IMR-90 (cell line): ENCODE measurements at regions not wholly inside any gene's neighbourhood (a gene's known extent, or its start where the extent isn't known, plus 50 kb on each side); places are given as distances from the start of the nearest gene placed in this dataset.

Source experiments
- ATAC-seq: fragments of 200-7000 bp; cut with Tn5 transposase; 2 replicates; pipeline ENCODE4 v1.9.1; 2020; ENCODE audit warnings: low read depth, mild to moderate bottlenecking, moderate library complexity
- BruUV-seq: library from RNA; stranded (reverse); fragments of 400-500 nt; replicated peaks from 2 replicates; lab custom pipeline; 2021; lab: Mats Ljungman, UMichigan
- CTCF ChIA-PET: fragments of 300-600 bp; formaldehyde crosslinking; extraction: SDS; loops from one replicate; lab custom pipeline; 2021; ENCODE audit warnings: antibody characterized with exemption; lab: Yijun Ruan, JAX
- POLR2A ChIA-PET: fragments of 300-600 bp; sonication (Branson Sonifier 250); formaldehyde crosslinking; loops from one replicate; lab custom pipeline; 2022; ENCODE audit warnings: antibody characterized with exemption; ENCODE audit not compliant: unreplicated experiment; lab: Charles Lee
- DNase-seq: peaks from one replicate; pipeline ENCODE4 v3.0.0; 2013
- H2AFZ ChIP-seq: replicated peaks from 2 replicates; pipeline ENCODE3; 2013; ENCODE audit warnings: low read length, mild to moderate bottlenecking; ENCODE audit not compliant: poor library complexity
- H2AK5ac ChIP-seq: 2 replicates; pipeline ENCODE4 v1.6.1; 2013; ENCODE audit warnings: low read depth, low read length, inconsistent platforms
- H2AK9ac ChIP-seq: replicated peaks from 2 replicates; pipeline ENCODE3; 2013; ENCODE audit warnings: mild to moderate bottlenecking, low read depth, low read length, moderate library complexity; ENCODE audit not compliant: poor library complexity
- H2BK120ac ChIP-seq: 2 replicates; pipeline ENCODE4 v1.6.1; 2013; ENCODE audit warnings: low read depth, low read length, inconsistent platforms
- H2BK15ac ChIP-seq: 3 replicates; pipeline ENCODE4 v1.6.1; 2013; ENCODE audit warnings: low read depth, low read length, inconsistent platforms
- H2BK20ac ChIP-seq: 2 replicates; pipeline ENCODE4 v1.6.1; 2013; ENCODE audit warnings: low read depth, mild to moderate bottlenecking, inconsistent platforms, low read length, moderate library complexity
- H2BK5ac ChIP-seq: 2 replicates; pipeline ENCODE4 v1.6.1; 2013; ENCODE audit warnings: mild to moderate bottlenecking, low read depth, low read length, inconsistent platforms; ENCODE audit not compliant: poor library complexity, severe bottlenecking
- H3K14ac ChIP-seq: replicated peaks from 2 replicates; pipeline ENCODE4 v1.6.1; 2013; ENCODE audit warnings: low read depth, low read length, inconsistent platforms
- H3K18ac ChIP-seq: 2 replicates; pipeline ENCODE4 v1.6.1; 2013; ENCODE audit warnings: low read depth, low read length, control low read depth
- H3K23ac ChIP-seq: 2 replicates; pipeline ENCODE4 v1.6.1; 2013; ENCODE audit warnings: low read depth, low read length, inconsistent platforms
- H3K27ac ChIP-seq: 2 replicates; pipeline ENCODE4 v1.5.1; 2013; ENCODE audit warnings: mild to moderate bottlenecking, control low read depth, low read length; ENCODE audit not compliant: insufficient read depth
- H3K27me3 ChIP-seq: 2 replicates; pipeline ENCODE4 v1.6.1; 2013; ENCODE audit warnings: low read length; ENCODE audit not compliant: control insufficient read depth, insufficient read depth
- H3K36me3 ChIP-seq: 2 replicates; pipeline ENCODE4 v1.6.1; 2013; ENCODE audit warnings: low read length, mixed read lengths; ENCODE audit not compliant: control insufficient read depth, insufficient read depth
- H3K4ac ChIP-seq: 2 replicates; pipeline ENCODE4 v1.6.1; 2013; ENCODE audit warnings: low read depth, low read length, inconsistent platforms
- H3K4me1 ChIP-seq: 2 replicates; pipeline ENCODE4 v1.6.1; 2013; ENCODE audit warnings: low read length, mixed read lengths; ENCODE audit not compliant: control insufficient read depth, insufficient read depth
- H3K4me2 ChIP-seq: 2 replicates; pipeline ENCODE4 v1.6.1; 2013; ENCODE audit warnings: low read depth, mild to moderate bottlenecking, control low read depth, low read length, moderate library complexity
- H3K4me3 ChIP-seq: 2 replicates; pipeline ENCODE4 v1.5.1; 2013; ENCODE audit warnings: low read depth, mild to moderate bottlenecking, control low read depth, low read length, moderate library complexity; ENCODE audit not compliant: insufficient read depth
- H3K56ac ChIP-seq: 2 replicates; pipeline ENCODE4 v1.6.1; 2013; ENCODE audit warnings: low read length, inconsistent platforms; ENCODE audit not compliant: insufficient read depth; ENCODE audit errors: extremely low read depth
- H3K79me1 ChIP-seq, 2 experiments: 2 replicates each; pipeline ENCODE4 v1.6.1; 2013; ENCODE audit warnings: low read length in 2 of 2, inconsistent platforms in 1 of 2, low read depth in 1 of 2
- H3K9ac ChIP-seq: 2 replicates; pipeline ENCODE4 v1.6.1; 2013; ENCODE audit warnings: low read depth, low read length, control low read depth
- H3K9me1 ChIP-seq: 2 replicates; pipeline ENCODE4 v1.6.1; 2013; ENCODE audit warnings: low read length, inconsistent platforms; ENCODE audit not compliant: insufficient read depth
- H3K9me3 ChIP-seq: 2 replicates; pipeline ENCODE4 v1.6.1; 2013; ENCODE audit warnings: low read length; ENCODE audit not compliant: control insufficient read depth, insufficient read depth
- H4K20me1 ChIP-seq: 2 replicates; pipeline ENCODE4 v1.6.1; 2013; ENCODE audit warnings: low read length, inconsistent platforms; ENCODE audit not compliant: insufficient read depth
- H4K5ac ChIP-seq: 2 replicates; pipeline ENCODE4 v1.6.1; 2013; ENCODE audit warnings: mild to moderate bottlenecking, low read depth, low read length, control low read depth
- H4K8ac ChIP-seq, 2 experiments: 2 replicates each; pipeline ENCODE4 v1.6.1; 2013; ENCODE audit warnings: low read depth in 2 of 2, low read length in 2 of 2, control low read depth in 1 of 2, inconsistent platforms in 1 of 2
- H4K91ac ChIP-seq: 2 replicates; pipeline ENCODE4 v1.6.1; 2013; ENCODE audit warnings: low read depth, low read length, inconsistent platforms; ENCODE audit not compliant: insufficient read depth
- CHD1 ChIP-seq: IDR thresholded peaks from 2 replicates; pipeline ENCODE4 v1.6.1; 2012; ENCODE audit warnings: low read depth, low read length, improper control_type of control experiment
- POLR2A ChIP-seq: IDR thresholded peaks from 2 replicates; pipeline ENCODE4 v1.6.1; 2012; ENCODE audit warnings: mild to moderate bottlenecking, low read depth, low read length
- RCOR1 ChIP-seq: IDR thresholded peaks from 2 replicates; pipeline ENCODE4 v1.6.1; 2012; ENCODE audit warnings: mild to moderate bottlenecking, low read length, improper control_type of control experiment; ENCODE audit not compliant: insufficient replicate concordance
- dilution Hi-C: fragments of 300-500 bp; cut with HindIII; formaldehyde crosslinking; loops from one replicate; pipeline ENCODE4 v1.14.3; 2018; ENCODE audit warnings: low sequenced_read_pairs; ENCODE audit not compliant: unreplicated experiment
- in situ Hi-C: fragments of 300-500 bp; cut with MboI; formaldehyde crosslinking; loops from 3 replicates; pipeline ENCODE4 v1.14.3; 2019; ENCODE audit warnings: low sequenced_read_pairs, inconsistent platforms, mixed read lengths
- intact Hi-C: fragments of 100-400 bp; cut with micrococcal nuclease; formaldehyde crosslinking; loops from 2 replicates; pipeline ENCODE4 v1.10.0; 2022

DNA sequence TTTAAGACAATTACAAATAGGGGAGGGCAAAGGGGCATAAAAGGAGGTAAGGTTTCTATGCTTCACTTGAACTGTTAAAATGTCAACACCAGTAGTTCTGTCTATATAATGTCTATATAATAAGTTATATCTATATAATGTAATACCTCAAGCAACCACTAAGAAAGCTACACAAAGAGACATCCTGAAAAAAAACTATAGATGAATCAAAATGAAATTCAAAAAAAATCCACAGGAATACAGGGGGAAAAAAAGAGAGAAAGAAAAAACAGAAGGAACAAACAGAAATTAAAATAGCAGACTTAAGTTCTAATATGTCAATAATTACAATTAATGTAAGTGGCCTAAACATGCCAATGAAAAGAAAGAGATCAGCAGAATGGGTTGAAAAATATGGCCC lies 186.0 kb downstream of the KCTD15 start:
- H3K79me1 ChIP-seq: no peaks in the 10 kb centered on the region
- BruUV-seq: no TSS peak
- POLR2A ChIA-PET: no interaction called here

More for the DNA sequence above, 186.0 kb downstream of the KCTD15 start:
- no peak overlapping the region for H2BK15ac ChIP-seq
- H3K36me3 ChIP-seq: no peaks in the 10 kb centered on the region
- H3K14ac ChIP-seq: no peak overlapping the region
- H2AK9ac ChIP-seq: no peak overlapping the region
- no peaks in the 10 kb centered on the region for H3K9me3 ChIP-seq
- in situ Hi-C loops (no loop called here), intact Hi-C loops (no loop called here), dilution Hi-C loops (no loop called here)
- no peaks in the 10 kb centered on the region for H4K20me1 ChIP-seq
- no peak overlapping the region for H3K56ac ChIP-seq
- H2BK20ac ChIP-seq: no peak overlapping the region
- H2AFZ ChIP-seq: no peak overlapping the region
- no peak overlapping the region for H2BK5ac ChIP-seq
- H3K27ac ChIP-seq: no peak overlapping the region
- no peak overlapping the region for H3K4me3 ChIP-seq
- no peak overlapping the region for H2AK5ac ChIP-seq
- no peaks in the 10 kb centered on the region for H3K4me1 ChIP-seq
- no peak for DNase-seq
- no peak for TF ChIP-seq POLR2A
- no peak for TF ChIP-seq CHD1
- TF ChIP-seq RCOR1: no peak
- CTCF ChIA-PET: no interaction called here
- no peak overlapping the region for H4K5ac ChIP-seq
- ATAC-seq: no peak
- no peak overlapping the region for H3K4ac ChIP-seq
- H4K91ac ChIP-seq: no peak overlapping the region
- no peak overlapping the region for H2BK120ac ChIP-seq
- H3K9me1 ChIP-seq: no peaks in the 10 kb centered on the region
- H3K9ac ChIP-seq: no peak overlapping the region
- no peak overlapping the region for H3K23ac ChIP-seq
- H3K18ac ChIP-seq: no peak overlapping the region
- H3K27me3 ChIP-seq: no peaks in the 10 kb centered on the region
- no peak overlapping the region for H4K8ac ChIP-seq
- H3K4me2 ChIP-seq: no peak overlapping the region
